KG1 (cell line): ENCODE measurements at regions not wholly inside any gene's neighbourhood (a gene's known extent, or its start where the extent isn't known, plus 50 kb on each side); places are given as distances from the start of the nearest gene placed in this dataset.

ENCODE experiments used
- DNase-seq: peaks from one replicate; lab custom pipeline; 2025; lab: John Stamatoyannopoulos, UW

GRCh38 chr1:201771466-201771865, 57.5 kb upstream of the IPO9 start:
- DNase-seq, result no peak

- no peak for DNase-seq
Measured at GRCh38 chr1:201772178-201772577, 56.8 kb upstream of the IPO9 start.

- DNase-seq, result no peak
Measured at GRCh38 chr1:201773764-201774163, 55.2 kb upstream of the IPO9 start.

- no peak for DNase-seq
Measured at GRCh38 chr1:201774224-201774982, 54.6 kb upstream of the IPO9 start.

- no peak for DNase-seq
Measured at GRCh38 chr1:201774983-201775344, 54.0 kb upstream of the IPO9 start.

GRCh38 chr1:201775380-201775779, 53.6 kb upstream of the IPO9 start:
- no peak for DNase-seq

GRCh38 chr1:201778279-201779065, 50.5 kb upstream of the IPO9 start:
- DNase-seq, result no peak
